ENCODE measurements at regions not wholly inside any gene's neighbourhood (a gene's known extent, or its start where the extent isn't known, plus 50 kb on each side); places are given as distances from the start of the nearest gene placed in this dataset.

DNA sequence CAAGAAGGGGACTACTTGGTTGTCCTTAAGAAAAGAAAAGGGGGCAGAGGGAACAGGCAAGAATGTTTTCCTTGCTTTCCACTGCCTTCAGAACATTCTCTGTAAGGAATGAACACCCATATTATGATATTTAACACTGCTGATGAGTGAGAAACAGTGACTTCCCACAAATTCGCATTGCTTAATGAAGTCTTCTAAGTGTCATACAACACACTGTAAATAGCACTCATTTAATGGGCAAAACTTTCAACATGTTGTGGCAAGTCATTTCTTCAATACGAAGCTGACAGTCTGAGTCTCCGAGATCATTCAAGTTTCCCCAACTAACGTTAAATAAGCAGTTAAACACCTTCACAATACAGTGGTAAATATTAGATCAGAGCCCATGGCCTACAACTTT lies 464.4 kb downstream of the SHQ1 start:
- Histone ChIP-seq H2AFZ (ENCODE audit: low read depth, low read length) (no peak overlapping the region), H3K9me1 (replicated peaks; ENCODE audit: control insufficient read depth, extremely low read depth, insufficient read depth, low read length) (no peaks in the 10 kb centered on the region), H3K36me3 (ENCODE audit: control insufficient read depth in 2 of 2, extremely low read depth in 1 of 2, insufficient read depth in 2 of 2, low read length in 2 of 2) (no peaks in the 10 kb centered on the region), H3K4me3 (replicated peaks in 1 of 3; ENCODE audit: insufficient read depth in 1 of 3, low read depth in 1 of 3, low read length in 3 of 3) (no peak overlapping the region), H3K9me3 (replicated peaks; ENCODE audit: control insufficient read depth, insufficient read depth, low read length) (no peaks in the 10 kb centered on the region), H4K20me1 (replicated peaks; ENCODE audit: control insufficient read depth, extremely low read depth, insufficient read depth, low read length) (peaks cover 10% of the 10 kb centered on the region), H3K79me2 (ENCODE audit: control insufficient read depth, insufficient read depth, low read length) (peaks cover 36% of the 10 kb centered on the region), H3K27me3 (ENCODE audit: control insufficient read depth in 2 of 2, insufficient read depth in 2 of 2, low read length in 2 of 2) (no peaks in the 10 kb centered on the region), H3K9ac (replicated peaks; ENCODE audit: extremely low read depth, insufficient read depth, low read length) (no peak overlapping the region), H3K4me2 (ENCODE audit: insufficient read depth, low read length) (no peak overlapping the region), H3K4me1 (ENCODE audit: control insufficient read depth, extremely low read depth, insufficient read depth, low read length) (peaks cover 11% of the 10 kb centered on the region), H3K27ac (ENCODE audit: insufficient read depth, low read depth, low read length) (no peak overlapping the region)
- no peak for FAIRE-seq
- BruUV-seq (replicated peaks) = no TSS peak
- dilution Hi-C loops (cut with MboI; ENCODE audit: extremely low pct_ligation_motif_present, low sequenced_read_pairs) (no loop called here), intact Hi-C loops (cut with micrococcal nuclease) (no loop called here)
- ChIA-PET POLR2A (no interaction called here), CTCF (interaction anchor here (0.8 to 1.0 kb wide), 2 partner anchors 11 to 36 kb away, joined by 3 read pairs; no protein-coding TSS in a partner anchor)
- no peak for DNase-seq (ENCODE audit: low read depth, low spot score)
- TF ChIP-seq MAX (IDR thresholded peaks at IDR 0.05; ENCODE audit: insufficient read depth, insufficient read length) (no peak), JUN (IDR thresholded peaks at IDR 0.05; ENCODE audit: borderline replicate concordance, insufficient read depth, insufficient read length, low read depth) (no peak), EZH2 (IDR thresholded peaks at IDR 0.05; ENCODE audit: borderline replicate concordance, low read depth, low read length, severe bottlenecking) (no peak), POLR2A (IDR thresholded peaks at IDR 0.05; ENCODE audit: low read depth, low read length) (no peak), POLR2AphosphoS5 (IDR thresholded peaks at IDR 0.05; ENCODE audit: insufficient read depth, low read depth, low read length) (no peak), FOS (IDR thresholded peaks at IDR 0.05; ENCODE audit: borderline replicate concordance, insufficient read depth, low read length) (no peak), GATA2 (IDR thresholded peaks at IDR 0.05; ENCODE audit: insufficient read depth, insufficient read length, low read depth, low read length) (no peak), MYC (IDR thresholded peaks at IDR 0.05; ENCODE audit: low read depth, low read length) (no peak), CTCF (IDR thresholded peaks at IDR 0.05; ENCODE audit: extremely low read depth in 1 of 2, insufficient read depth in 1 of 2, low read depth in 1 of 2, low read length in 2 of 2) (no peak)

All from endothelial cell of umbilical vein (primary cell).